Pancreas (tissue), 10 donors: ENCODE measurements at regions not wholly inside any gene's neighbourhood (a gene's known extent, or its start where the extent isn't known, plus 50 kb on each side); places are given as distances from the start of the nearest gene placed in this dataset.
"Not testable (repeated sequence)": the region's sequence is repeated elsewhere in the genome, so short reads cannot be mapped to it uniquely, and the experiment has no call there.

Source experiments
- ATAC-seq, 4 donors: fragments of 200-7000 bp; cut with Tn5 transposase; one replicate each; pipeline versions ENCODE4 v1.8.0 to v1.9.1; 2020; ENCODE audit warnings: mild to moderate bottlenecking in 4 of 4, moderate library complexity in 4 of 4
- DNase-seq, 6 donors: peaks; one replicate each; pipeline ENCODE4 v3.0.0-alpha.2; 2020
- FAIRE-seq: peaks from 2 replicates; lab custom pipeline; 2012; peaks lifted over from hg19 to GRCh38; lab: Jason Lieb, UNC
- H3K27ac ChIP-seq, 4 donors: fragments of 200-600 bp; sonication (generic); 1 replicate in 3 of 4; 2 replicates in 1 of 4; pipeline versions ENCODE4 v1.5.0 to v1.8.0; 2020
- H3K27me3 ChIP-seq, 4 donors: fragments of 200-600 bp; one replicate each; pipeline ENCODE4 v1.8.0; 2021
- H3K36me3 ChIP-seq, 3 donors: fragments of 200-600 bp; sonication (generic) in 1 of 3; one replicate each; pipeline versions ENCODE4 v1.5.0 to v1.8.0; 2020 to 2021
- H3K4me1 ChIP-seq, 3 donors: fragments of 200-600 bp; one replicate each; pipeline ENCODE4 v1.8.0; 2021
- H3K4me3 ChIP-seq, 4 donors: fragments of 200-600 bp; sonication (generic) in 2 of 4; one replicate each; pipeline versions ENCODE4 v1.5.0 to v1.8.0; 2020 to 2021
- H3K9me3 ChIP-seq, 4 donors: fragments of 200-600 bp; one replicate each; pipeline ENCODE4 v1.8.0; 2021
- WGBS, 2 donors: extraction: QIAGEN DNeasy Blood & Tissue Kit; methylation state at CpG; one replicate each; pipeline ENCODE4 v1.1.7; 2013; 5-methylcytosine and 5-hydroxymethylcytosine counted together
- intact Hi-C, 3 donors: fragments of 100-400 bp; cut with DNase I; formaldehyde crosslinking; loops; one replicate each; pipeline versions ENCODE4 v1.11.1 to v1.14.2; 2022
- TF ChIP-seq, protein P1 (sequence below), 4 donors: fragments of 200-600 bp; sonication (generic) in 3 of 4; IDR thresholded peaks; one replicate each; pipeline versions ENCODE4 v1.5.0 to v1.8.0; 2021; ENCODE audit warnings: antibody characterized with exemption in 4 of 4
- donor health status: healthy with polysubstance abuse.
- donor health status: DM: no; HTN: no; CAD: no; lungs with moderate emphysema.
- donor health status: DM: no; HTN: no; CAD: no.
- donor health status: control.
- donor health status: control.
- donor health status: Bipolar disorder and iron deficiency.
- donor health status: DM: yes; HTN: yes; CAD: no.
- donor health status: DM: no; HTN: no; CAD: no.
- donor health status: DM: no; HTN: no; CAD: no.
- donor health status: DM: yes; HTN: yes; CAD: no.

DNA sequence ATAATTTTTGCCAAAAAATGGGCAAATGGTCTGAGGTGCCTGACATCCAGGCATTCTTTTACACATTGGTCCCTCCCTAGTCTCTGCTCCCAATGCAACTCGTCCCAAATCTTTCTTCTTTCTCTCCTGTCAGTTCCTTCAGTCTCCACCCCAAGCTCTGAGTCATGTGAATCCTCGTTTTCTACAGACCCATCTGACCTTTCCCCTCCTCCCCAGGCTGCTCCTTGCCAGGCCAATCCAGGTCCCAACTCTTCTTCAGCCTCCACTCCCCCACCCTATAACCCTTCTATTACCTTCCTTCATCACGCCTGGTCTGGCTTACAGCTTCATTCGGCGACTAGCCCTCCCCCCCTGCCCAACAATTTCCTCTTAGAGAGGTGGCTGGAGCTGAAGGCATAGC lies 55.3 kb downstream of the BBS10 start:
- H3K4me1 ChIP-seq, H3K36me3 ChIP-seq, H3K27me3 ChIP-seq, H3K27ac ChIP-seq, H3K9me3 ChIP-seq, ATAC-seq, H3K4me3 ChIP-seq, intact Hi-C loops, DNase-seq, FAIRE-seq: not testable (repeated sequence)
- WGBS, 2 donors = 60 to 61% methylated on average over 5 of the region's 5 CpGs

DNA sequence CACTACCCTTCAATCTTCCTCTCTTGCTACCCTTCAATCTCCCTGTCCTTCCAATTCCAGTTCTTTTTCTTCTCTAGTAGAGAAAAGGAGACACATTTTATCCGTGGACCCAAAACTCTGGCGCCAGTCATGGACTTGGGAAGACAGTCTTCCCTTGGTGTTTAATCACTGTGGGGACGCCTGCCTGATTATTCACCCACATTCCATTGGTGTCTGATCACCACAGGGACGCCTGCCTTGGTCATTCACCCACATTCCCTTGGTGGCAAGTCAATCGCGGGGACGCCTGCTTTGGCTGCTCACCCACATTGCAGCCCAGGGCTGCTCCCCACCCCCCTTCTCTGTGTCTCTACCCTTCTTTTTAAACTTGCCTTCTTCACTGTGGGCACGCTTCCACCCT lies 55.9 kb downstream of the BBS10 start:
- 68 to 78% methylated on average over 8 of the region's 8 CpGs for WGBS, 2 donors
- ATAC-seq, H3K9me3 ChIP-seq, H3K36me3 ChIP-seq, intact Hi-C loops, H3K4me1 ChIP-seq, FAIRE-seq, H3K27ac ChIP-seq, DNase-seq, H3K4me3 ChIP-seq, H3K27me3 ChIP-seq: not testable (repeated sequence)

DNA sequence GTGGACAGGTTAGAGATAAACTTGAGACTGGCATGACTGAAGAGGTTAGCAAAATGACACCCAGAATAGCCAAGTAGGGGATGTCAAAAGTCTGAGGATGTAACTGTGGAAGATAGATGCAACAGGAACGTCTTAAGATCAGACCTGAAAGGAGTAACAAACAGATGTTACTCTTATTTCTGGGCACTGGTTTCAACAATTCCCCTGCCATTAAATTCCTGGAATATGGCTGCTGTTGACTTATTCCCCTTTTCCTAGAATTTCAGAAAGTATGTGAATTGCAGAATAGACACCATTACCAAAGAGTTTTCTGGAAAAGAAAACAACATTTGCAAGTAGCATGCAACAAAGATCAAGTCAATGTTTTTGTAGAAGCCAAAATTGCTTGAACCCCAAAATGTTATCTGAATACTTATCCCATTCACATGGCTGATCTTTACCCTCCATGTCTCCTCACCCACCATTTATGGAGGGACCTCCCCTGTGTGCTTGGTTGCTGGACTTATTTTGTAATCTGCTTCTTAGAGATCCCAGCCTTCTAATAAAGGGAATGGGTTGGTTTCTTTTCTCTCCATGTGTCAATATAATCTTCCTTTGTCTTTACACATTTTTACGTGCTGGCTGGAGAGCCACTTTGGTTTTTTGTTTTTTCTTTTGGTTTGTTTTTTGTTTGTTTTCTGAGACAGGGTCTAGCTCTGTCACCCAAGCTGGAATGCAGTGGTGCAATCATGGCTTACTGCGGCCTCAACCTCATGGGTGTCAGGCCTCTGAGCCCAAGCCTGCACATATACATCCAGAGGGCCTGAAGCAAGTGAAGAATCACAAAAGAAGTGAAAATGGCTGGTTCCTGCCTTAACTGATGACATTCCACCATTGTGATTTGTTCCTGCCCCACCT lies 57.0 kb downstream of the BBS10 start:
- Histone ChIP-seq H3K9me3 (no peaks in the 10 kb centered on the region), H3K4me1 (no peaks in the 10 kb centered on the region), H3K36me3 (no peaks in the 10 kb centered on the region), H3K27me3 (no peaks in the 10 kb centered on the region), H3K4me3 (no peak overlapping the region), H3K27ac (no peak overlapping the region)
- TF ChIP-seq, protein P1, sequence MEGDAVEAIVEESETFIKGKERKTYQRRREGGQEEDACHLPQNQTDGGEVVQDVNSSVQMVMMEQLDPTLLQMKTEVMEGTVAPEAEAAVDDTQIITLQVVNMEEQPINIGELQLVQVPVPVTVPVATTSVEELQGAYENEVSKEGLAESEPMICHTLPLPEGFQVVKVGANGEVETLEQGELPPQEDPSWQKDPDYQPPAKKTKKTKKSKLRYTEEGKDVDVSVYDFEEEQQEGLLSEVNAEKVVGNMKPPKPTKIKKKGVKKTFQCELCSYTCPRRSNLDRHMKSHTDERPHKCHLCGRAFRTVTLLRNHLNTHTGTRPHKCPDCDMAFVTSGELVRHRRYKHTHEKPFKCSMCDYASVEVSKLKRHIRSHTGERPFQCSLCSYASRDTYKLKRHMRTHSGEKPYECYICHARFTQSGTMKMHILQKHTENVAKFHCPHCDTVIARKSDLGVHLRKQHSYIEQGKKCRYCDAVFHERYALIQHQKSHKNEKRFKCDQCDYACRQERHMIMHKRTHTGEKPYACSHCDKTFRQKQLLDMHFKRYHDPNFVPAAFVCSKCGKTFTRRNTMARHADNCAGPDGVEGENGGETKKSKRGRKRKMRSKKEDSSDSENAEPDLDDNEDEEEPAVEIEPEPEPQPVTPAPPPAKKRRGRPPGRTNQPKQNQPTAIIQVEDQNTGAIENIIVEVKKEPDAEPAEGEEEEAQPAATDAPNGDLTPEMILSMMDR (IDR thresholded peaks at IDR 0.05) = no peak
- FAIRE-seq (no peak), ATAC-seq (peak in 1 of 4 donors; percentile 43), DNase-seq (no peak)
- 59 to 81% methylated on average over 3 of the region's 3 CpGs for WGBS, 2 donors
- intact Hi-C loops = no loop called here

DNA sequence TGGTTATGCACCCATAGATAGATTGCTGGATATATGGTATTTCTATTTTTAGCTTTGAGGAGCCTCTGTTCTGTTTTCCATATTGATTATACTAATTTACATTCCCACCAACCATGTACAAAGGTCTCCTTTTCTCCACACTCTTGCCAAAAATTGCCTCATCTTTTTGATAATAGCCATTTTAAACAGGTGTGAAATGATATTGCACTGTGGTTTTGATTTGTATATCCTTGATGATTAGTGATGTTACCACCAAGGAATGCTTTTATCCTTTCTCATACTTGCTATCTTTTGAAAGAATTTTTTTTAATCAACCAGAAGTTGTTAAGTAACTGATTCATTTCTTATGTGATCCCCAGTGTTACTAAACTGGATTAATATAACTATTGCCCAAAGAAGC lies 60.0 kb downstream of the BBS10 start:
- no peaks in the 10 kb centered on the region for H3K4me1 ChIP-seq
- H3K27ac ChIP-seq = no peak overlapping the region
- FAIRE-seq (no peak), ATAC-seq (no peak), DNase-seq (no peak)
- no peak overlapping the region for H3K4me3 ChIP-seq
- TF ChIP-seq, protein P1 (IDR thresholded peaks at IDR 0.05) = no peak
- intact Hi-C loops = no loop called here
- no peaks in the 10 kb centered on the region for H3K9me3 ChIP-seq
- H3K36me3 ChIP-seq = no peaks in the 10 kb centered on the region
- no peaks in the 10 kb centered on the region for H3K27me3 ChIP-seq

DNA sequence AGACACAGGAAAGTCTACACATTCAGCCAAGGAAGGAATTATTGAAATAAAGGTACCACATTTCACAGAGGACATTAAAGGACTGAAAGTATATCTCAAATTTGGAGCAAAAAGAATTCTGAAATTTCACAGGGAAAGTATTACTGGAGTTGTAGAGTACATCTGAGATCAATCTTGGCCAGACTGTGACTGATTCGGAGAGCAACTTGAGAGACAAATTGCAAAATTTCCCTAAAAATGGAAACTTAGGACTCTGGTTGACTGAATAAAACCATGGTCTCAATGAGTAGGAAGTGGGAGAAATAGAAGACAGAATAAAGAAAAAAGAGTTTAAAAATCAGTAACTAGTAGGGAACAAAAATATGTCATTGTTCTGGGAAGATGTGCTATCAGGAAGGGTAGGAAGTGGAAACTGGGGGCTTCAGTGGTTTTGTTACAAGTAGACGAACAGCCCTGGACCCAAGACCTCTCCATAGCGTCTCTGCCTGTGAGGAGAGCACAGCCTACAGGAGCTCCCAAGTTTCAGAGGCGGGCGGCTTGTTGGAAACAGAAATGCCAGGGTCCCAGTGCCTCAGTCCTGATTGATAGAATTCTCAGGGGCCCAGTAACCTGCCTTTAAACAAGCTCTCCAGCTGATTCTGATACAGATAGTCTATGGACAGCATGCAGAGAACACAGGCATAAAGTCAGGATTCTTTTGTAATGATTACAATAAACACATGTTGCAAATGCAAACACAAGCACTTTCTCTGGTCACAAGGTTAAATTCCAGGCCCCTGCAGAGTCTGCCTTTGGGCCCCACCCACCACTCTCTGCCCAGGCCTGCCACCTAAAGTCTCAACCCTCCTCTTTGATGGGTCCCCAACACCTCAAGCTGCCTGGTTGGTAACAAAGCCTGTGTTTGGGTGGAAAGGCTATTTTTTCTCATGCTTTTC lies 63.1 kb downstream of the BBS10 start:
- FAIRE-seq = no peak
- intact Hi-C loops = no loop called here

More for the DNA sequence above, 63.1 kb downstream of the BBS10 start:
- TF ChIP-seq, protein P1 (IDR thresholded peaks at IDR 0.05) = no peak
- DNase-seq (no peak), ATAC-seq (no peak)
- Histone ChIP-seq H3K27me3 (no peaks in the 10 kb centered on the region), H3K9me3 (no peaks in the 10 kb centered on the region), H3K36me3 (no peaks in the 10 kb centered on the region), H3K27ac (no peak overlapping the region), H3K4me1 (no peaks in the 10 kb centered on the region), H3K4me3 (no peak overlapping the region)
- 76 to 87% methylated on average over 5 of the region's 5 CpGs for WGBS, 2 donors
